MM.1S (cell line): ENCODE measurements at regions not wholly inside any gene's neighbourhood (a gene's known extent, or its start where the extent isn't known, plus 50 kb on each side); places are given as distances from the start of the nearest gene placed in this dataset.

Experiments used
- DNase-seq: peaks from one replicate; pipeline ENCODE4 v3.0.0-alpha.2; 2015
- H2AFZ ChIP-seq: fragments of 300-600 bp; sonication (generic); 2 replicates; pipeline ENCODE4 v1.6.0; 2016; ENCODE audit warnings: antibody characterized with exemption, low read length
- H3F3A ChIP-seq: fragments of 300-600 bp; sonication (generic); 2 replicates; pipeline ENCODE4 v1.6.1; 2016; ENCODE audit warnings: mild to moderate bottlenecking, antibody characterized with exemption, low read length, moderate library complexity, mixed read lengths; ENCODE audit not compliant: insufficient read depth
- H3K27ac ChIP-seq: fragments of 300-600 bp; sonication (generic); 2 replicates; pipeline ENCODE4 v1.5.1; 2016; ENCODE audit warnings: mild to moderate bottlenecking, low read length
- H3K27me3 ChIP-seq: fragments of 300-600 bp; sonication (generic); replicated peaks from 2 replicates; pipeline ENCODE4 v1.6.0; 2016; ENCODE audit warnings: low read length; ENCODE audit not compliant: insufficient read depth
- H3K36me3 ChIP-seq: fragments of 300-600 bp; sonication (generic); replicated peaks from 2 replicates; pipeline ENCODE4 v1.6.1; 2016; ENCODE audit warnings: mild to moderate bottlenecking, low read length, mixed read lengths; ENCODE audit not compliant: insufficient read depth
- H3K4me1 ChIP-seq: fragments of 300-600 bp; sonication (generic); 2 replicates; pipeline ENCODE4 v1.6.1; 2016; ENCODE audit warnings: low read length, mixed read lengths
- H3K4me2 ChIP-seq: fragments of 300-600 bp; sonication (generic); 2 replicates; pipeline ENCODE4 v1.6.0; 2016; ENCODE audit warnings: low read depth, low read length
- H3K4me3 ChIP-seq: fragments of 300-600 bp; sonication (generic); 2 replicates; pipeline ENCODE4 v1.5.1; 2016; ENCODE audit warnings: low read length, mixed read lengths
- H3K79me2 ChIP-seq: fragments of 300-600 bp; sonication (generic); 2 replicates; pipeline ENCODE4 v1.6.1; 2016; ENCODE audit warnings: mixed run types, low read length, mixed read lengths
- H3K9ac ChIP-seq: fragments of 300-600 bp; sonication (generic); 2 replicates; pipeline ENCODE4 v1.6.1; 2016; ENCODE audit warnings: low read length, mixed read lengths
- H3K9me2 ChIP-seq: fragments of 300-600 bp; sonication (generic); replicated peaks from 2 replicates; pipeline ENCODE4 v1.6.1; 2016; ENCODE audit warnings: mild to moderate bottlenecking, low read length, mixed read lengths; ENCODE audit not compliant: insufficient read depth
- H3K9me3 ChIP-seq: fragments of 300-600 bp; sonication (generic); replicated peaks from 2 replicates; pipeline ENCODE4 v1.6.1; 2016; ENCODE audit warnings: mild to moderate bottlenecking, low read length, mixed read lengths; ENCODE audit not compliant: insufficient read depth
- H4K20me1 ChIP-seq: fragments of 300-600 bp; sonication (generic); 2 replicates; pipeline ENCODE4 v1.6.1; 2016; ENCODE audit warnings: mild to moderate bottlenecking, low read length, moderate library complexity, mixed read lengths; ENCODE audit not compliant: insufficient read depth
- CTCF ChIP-seq: fragments of 300-600 bp; sonication (generic); IDR thresholded peaks from 2 replicates; pipeline ENCODE4 v1.5.1; 2016; ENCODE audit warnings: antibody characterized with exemption, low read length, mixed read lengths
- EZH2 ChIP-seq: fragments of 300-600 bp; sonication (generic); optimal IDR thresholded peaks from 2 replicates; pipeline ENCODE3; 2017; ENCODE audit warnings: low read depth, mild to moderate bottlenecking, antibody characterized with exemption, low read length, mixed read lengths
- EZH2phosphoT487 ChIP-seq: fragments of 300-600 bp; sonication (generic); IDR thresholded peaks from 2 replicates; pipeline ENCODE4 v1.6.1; 2018; ENCODE audit warnings: antibody characterized with exemption, low read length

DNA sequence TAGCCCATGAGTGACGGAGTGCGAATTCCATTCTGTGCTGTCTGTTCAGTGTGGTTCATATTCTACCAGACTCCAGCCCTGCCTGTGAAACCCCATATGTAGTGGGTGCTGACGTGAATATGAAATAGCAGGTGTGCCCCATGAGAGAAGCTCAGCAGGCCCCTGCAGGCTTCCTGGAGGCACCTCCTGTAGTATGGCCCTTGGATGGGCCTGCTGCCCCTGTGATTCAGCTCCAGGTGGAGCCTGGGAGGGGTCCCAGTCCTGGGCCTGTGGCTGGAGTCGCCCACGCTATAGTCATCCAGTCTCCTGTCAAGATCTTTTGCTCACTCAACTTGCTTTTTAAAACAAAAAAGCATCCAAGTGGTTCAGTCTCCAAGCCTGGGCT lies 125.5 kb downstream of the GLI2 start:
- Histone ChIP-seq H2AFZ (no peak overlapping the region), H3K4me2 (no peak overlapping the region), H3K4me3 (no peak overlapping the region), H3K4me1 (no peaks in the 10 kb centered on the region), H3K9me2 (no peaks in the 10 kb centered on the region), H3K9ac (no peak overlapping the region), H3K27me3 (no peaks in the 10 kb centered on the region), H4K20me1 (no peaks in the 10 kb centered on the region), H3K79me2 (no peaks in the 10 kb centered on the region), H3K36me3 (no peaks in the 10 kb centered on the region), H3K9me3 (no peaks in the 10 kb centered on the region), H3F3A (no peaks in the 10 kb centered on the region), H3K27ac (no peak overlapping the region)
- TF ChIP-seq EZH2: no peak
- no peak for TF ChIP-seq EZH2phosphoT487
- no peak for TF ChIP-seq CTCF
- DNase-seq: no peak

DNA sequence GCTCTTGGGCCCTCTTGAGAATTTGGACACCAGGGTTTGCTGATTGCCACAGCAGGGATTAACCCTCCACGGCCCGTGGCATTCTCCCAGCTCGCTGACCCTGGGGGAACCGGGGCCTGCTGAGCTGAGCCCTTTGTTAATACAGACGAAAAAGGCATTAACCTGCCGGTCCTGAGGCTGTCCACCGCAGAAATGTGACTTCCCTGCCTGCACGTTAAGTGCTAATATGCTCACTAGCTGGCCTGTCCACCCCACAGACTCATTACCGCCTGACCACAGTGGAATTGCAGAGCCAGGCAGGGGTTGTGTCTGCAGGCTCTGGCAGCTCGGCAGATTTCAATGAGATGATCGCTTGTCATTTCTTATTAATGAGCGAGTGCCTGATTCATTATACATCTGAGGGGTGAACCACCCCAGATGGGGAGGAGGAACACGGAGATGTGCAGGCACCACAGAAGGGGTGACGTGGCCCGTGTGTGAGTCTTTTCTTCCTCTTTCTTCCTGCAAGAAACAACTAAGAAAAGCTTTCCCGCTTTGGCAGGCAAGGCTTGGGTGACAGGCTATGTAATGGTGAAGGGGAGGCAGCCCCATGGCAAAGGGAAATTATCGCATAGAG lies 126.0 kb downstream of the GLI2 start:
- no peak for DNase-seq
- Histone ChIP-seq H3K27ac (no peak overlapping the region), H4K20me1 (no peaks in the 10 kb centered on the region), H3K9me3 (no peaks in the 10 kb centered on the region), H3F3A (no peaks in the 10 kb centered on the region), H3K79me2 (no peaks in the 10 kb centered on the region), H3K4me3 (no peak overlapping the region), H3K9ac (no peak overlapping the region), H3K4me1 (no peaks in the 10 kb centered on the region), H2AFZ (no peak overlapping the region), H3K36me3 (no peaks in the 10 kb centered on the region), H3K27me3 (no peaks in the 10 kb centered on the region), H3K9me2 (no peaks in the 10 kb centered on the region), H3K4me2 (no peak overlapping the region)
- no peak for TF ChIP-seq CTCF
- no peak for TF ChIP-seq EZH2phosphoT487
- no peak for TF ChIP-seq EZH2

GRCh38 chr2:120862201-120863060 lies 126.8 kb downstream of the GLI2 start:
- no peaks in the 10 kb centered on the region for H3K9me3 ChIP-seq
- no peak for TF ChIP-seq EZH2
- no peak for TF ChIP-seq EZH2phosphoT487
- no peak for TF ChIP-seq CTCF
- H4K20me1 ChIP-seq: no peaks in the 10 kb centered on the region
- H3K4me2 ChIP-seq: no peak overlapping the region
- H3K36me3 ChIP-seq: no peaks in the 10 kb centered on the region
- no peak overlapping the region for H3K9ac ChIP-seq
- H3K79me2 ChIP-seq: no peaks in the 10 kb centered on the region
- H3K27ac ChIP-seq: no peak overlapping the region
- H3F3A ChIP-seq: no peaks in the 10 kb centered on the region
- H3K27me3 ChIP-seq: no peaks in the 10 kb centered on the region; the same call in 1 of the 2 replicates
- no peak for DNase-seq
- H3K4me3 ChIP-seq: no peak overlapping the region
- no peaks in the 10 kb centered on the region for H3K9me2 ChIP-seq
- no peaks in the 10 kb centered on the region for H3K4me1 ChIP-seq
- no peak overlapping the region for H2AFZ ChIP-seq
